ENCODE measurements at regions not wholly inside any gene's neighbourhood (a gene's known extent, or its start where the extent isn't known, plus 50 kb on each side); places are given as distances from the start of the nearest gene placed in this dataset.

- no peak for DNase-seq (ENCODE audit: extremely low read depth, low read depth)
- TF ChIP-seq CTCF (IDR thresholded peaks at IDR 0.05; ENCODE audit: low read depth, low read length), result no peak
These were observed 132.4 kb upstream of the GDF10 start for GRCh38 chr10:47167591-47167990.

GRCh38 chr10:47169581-47169980, 130.4 kb upstream of the GDF10 start:
- TF ChIP-seq CTCF (IDR thresholded peaks at IDR 0.05; ENCODE audit: low read depth, low read length), result no peak

GRCh38 chr10:47173929-47174442, 126.0 kb upstream of the GDF10 start:
- no peak for DNase-seq (ENCODE audit: extremely low read depth, low read depth)
- TF ChIP-seq CTCF (IDR thresholded peaks at IDR 0.05; ENCODE audit: low read depth, low read length), result no peak

More at GRCh38 chr10:47169581-47169980, 130.4 kb upstream of the GDF10 start:
- no peak for DNase-seq (ENCODE audit: extremely low read depth, low read depth)

GRCh38 chr10:47175181-47176123, 124.5 kb upstream of the GDF10 start:
- no peak for DNase-seq (ENCODE audit: extremely low read depth, low read depth)
- no peak for TF ChIP-seq CTCF (IDR thresholded peaks at IDR 0.05; ENCODE audit: low read depth, low read length)

- no peak for DNase-seq (ENCODE audit: extremely low read depth, low read depth)
- TF ChIP-seq CTCF (IDR thresholded peaks at IDR 0.05; ENCODE audit: low read depth, low read length), result no peak
These were observed 123.6 kb upstream of the GDF10 start for GRCh38 chr10:47176206-47176902.

- no peak for TF ChIP-seq CTCF (IDR thresholded peaks at IDR 0.05; ENCODE audit: low read depth, low read length)
- peak; percentile 88 for DNase-seq (ENCODE audit: extremely low read depth, low read depth)
These were observed 122.8 kb upstream of the GDF10 start for GRCh38 chr10:47176903-47177868.

Data from AG09319 (cell line).